ENCODE measurements at regions not wholly inside any gene's neighbourhood (a gene's known extent, or its start where the extent isn't known, plus 50 kb on each side); places are given as distances from the start of the nearest gene placed in this dataset.

- TF ChIP-seq CTCF (conservative IDR thresholded peaks at IDR 0.05) (no peak), ZFX (IDR thresholded peaks at IDR 0.05) (no peak)
These were observed 337.5 kb upstream of the KLF3 start for GRCh38 chr4:38326499-38326898.

Measured in C4-2B (cell line).